ENCODE measurements at regions not wholly inside any gene's neighbourhood (a gene's known extent, or its start where the extent isn't known, plus 50 kb on each side); places are given as distances from the start of the nearest gene placed in this dataset.
"Not testable (repeated sequence)": the region's sequence is repeated elsewhere in the genome, so short reads cannot be mapped to it uniquely, and the experiment has no call there.

DNA sequence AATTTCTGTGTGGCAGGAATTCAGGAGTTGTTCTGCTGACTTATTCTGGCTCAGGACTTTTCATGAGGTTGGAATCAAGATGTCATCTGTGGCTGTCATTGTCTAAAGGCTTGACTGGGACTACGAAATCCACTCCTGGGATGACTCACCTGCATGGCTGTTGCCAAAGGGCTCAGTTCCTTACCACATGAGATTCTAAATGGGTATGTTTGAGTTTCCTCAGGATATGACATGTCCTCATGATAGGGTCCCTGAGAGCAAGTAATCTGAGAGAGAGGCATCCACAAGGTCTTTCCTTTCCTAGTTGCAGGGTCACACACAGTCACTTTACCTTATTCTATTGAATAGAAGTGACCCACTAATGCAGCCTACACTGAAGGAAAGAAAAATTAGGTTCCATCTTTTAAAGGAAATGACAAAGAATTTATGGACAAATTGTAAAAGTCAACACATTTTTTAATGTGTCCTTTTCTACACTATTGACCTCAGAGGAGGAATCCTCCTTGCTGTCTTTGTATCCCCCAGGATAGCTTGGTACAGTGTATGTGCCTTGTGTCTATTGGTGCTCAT is 1025.0 kb upstream of the GJE1 start:
- no peak overlapping the region for H3K9ac ChIP-seq (ENCODE audit: low read depth, low read length)
- no peaks in the 10 kb centered on the region for H3K36me3 ChIP-seq (ENCODE audit: control insufficient read depth, insufficient read depth, low read length)
- H3K27me3 ChIP-seq (ENCODE audit: control insufficient read depth, insufficient read depth, low read length), result no peaks in the 10 kb centered on the region
- no peaks in the 10 kb centered on the region for H3K9me3 ChIP-seq (ENCODE audit: control insufficient read depth, insufficient read depth, low read length)
- no peak overlapping the region for H3K4me3 ChIP-seq (ENCODE audit: low read depth, low read length)
- peaks cover 18% of the 10 kb centered on the region for H3K4me1 ChIP-seq (ENCODE audit: control insufficient read depth, insufficient read depth, low read length)

DNA sequence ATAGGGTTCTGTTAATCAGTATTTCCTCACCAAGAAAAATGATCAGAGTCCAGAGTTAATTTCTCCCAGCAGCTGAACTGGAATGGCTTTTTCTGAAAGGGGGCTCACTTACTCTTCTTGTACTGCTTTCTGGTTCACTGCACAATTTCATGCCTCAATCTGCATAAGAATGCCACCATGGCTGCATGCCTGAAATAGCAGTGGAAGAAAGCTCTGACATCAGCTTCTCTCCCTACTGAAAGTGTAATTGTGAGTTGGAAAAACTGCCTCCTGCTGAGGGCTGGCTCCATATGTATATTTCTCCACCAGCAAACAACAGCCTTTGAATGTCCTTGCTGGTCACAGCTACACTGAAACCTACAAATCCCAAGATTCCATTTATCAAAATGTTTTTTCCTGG is 1027.2 kb upstream of the GJE1 start:
- Histone ChIP-seq H3K9me3 (ENCODE audit: control insufficient read depth, insufficient read depth, low read length) (no peaks in the 10 kb centered on the region), H3K27me3 (ENCODE audit: control insufficient read depth, insufficient read depth, low read length) (no peaks in the 10 kb centered on the region), H3K4me3 (ENCODE audit: low read depth, low read length) (no peak overlapping the region), H3K4me1 (ENCODE audit: control insufficient read depth, insufficient read depth, low read length) (peaks cover 15% of the 10 kb centered on the region), H3K36me3 (ENCODE audit: control insufficient read depth, insufficient read depth, low read length) (no peaks in the 10 kb centered on the region), H3K9ac (ENCODE audit: low read depth, low read length) (no peak overlapping the region)

DNA sequence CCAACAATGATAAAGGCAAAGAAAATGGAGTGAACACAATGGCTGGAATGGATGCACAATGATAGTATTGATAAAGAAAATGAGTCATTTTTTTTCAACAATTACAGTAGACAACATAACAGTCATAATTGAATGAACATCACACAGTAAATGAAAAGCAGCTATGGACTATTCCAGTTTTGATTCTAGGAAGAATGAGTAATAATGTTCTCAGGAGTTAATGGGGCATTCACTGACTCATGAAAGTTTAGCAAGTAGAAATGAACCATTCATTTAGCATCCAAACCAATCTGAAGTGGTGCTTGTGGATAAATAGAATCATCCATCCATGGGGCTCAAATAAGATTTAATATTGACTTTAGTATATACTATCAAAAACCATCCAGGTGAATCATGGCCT is 1029.5 kb upstream of the GJE1 start:
- Histone ChIP-seq H3K9me3 (ENCODE audit: control insufficient read depth, insufficient read depth, low read length) (no peaks in the 10 kb centered on the region), H3K4me3 (ENCODE audit: low read depth, low read length) (no peak overlapping the region), H3K27me3 (ENCODE audit: control insufficient read depth, insufficient read depth, low read length) (no peaks in the 10 kb centered on the region), H3K36me3 (ENCODE audit: control insufficient read depth, insufficient read depth, low read length) (no peaks in the 10 kb centered on the region), H3K9ac (ENCODE audit: low read depth, low read length) (no peak overlapping the region), H3K4me1 (ENCODE audit: control insufficient read depth, insufficient read depth, low read length) (peaks cover 15% of the 10 kb centered on the region)

DNA sequence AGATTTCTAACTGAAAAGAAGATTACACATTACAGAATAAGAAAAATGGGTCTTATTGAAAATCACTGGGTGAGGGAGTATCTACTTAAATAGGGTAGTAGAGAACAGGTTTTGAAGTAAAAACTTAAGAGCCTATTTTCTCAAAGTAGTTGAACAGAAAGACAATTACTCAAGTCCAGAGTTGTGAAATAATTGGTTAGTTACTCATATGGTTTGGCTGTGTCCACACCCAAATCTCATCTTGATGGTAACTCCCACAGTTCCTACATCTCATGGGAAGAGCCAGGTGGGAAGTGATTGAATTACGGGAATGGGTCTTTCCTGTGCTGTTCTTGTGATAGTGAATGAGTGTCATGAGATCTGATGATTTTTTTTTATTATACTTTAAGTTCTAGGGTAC is 1035.3 kb upstream of the GJE1 start:
- Histone ChIP-seq H3K9ac (ENCODE audit: low read depth, low read length) (no peak overlapping the region), H3K4me3 (ENCODE audit: low read depth, low read length) (no peak overlapping the region), H3K4me1 (ENCODE audit: control insufficient read depth, insufficient read depth, low read length) (no peaks in the 10 kb centered on the region), H3K36me3 (ENCODE audit: control insufficient read depth, insufficient read depth, low read length) (no peaks in the 10 kb centered on the region), H3K27me3 (ENCODE audit: control insufficient read depth, insufficient read depth, low read length) (no peaks in the 10 kb centered on the region), H3K9me3 (ENCODE audit: control insufficient read depth, insufficient read depth, low read length) (no peaks in the 10 kb centered on the region)

DNA sequence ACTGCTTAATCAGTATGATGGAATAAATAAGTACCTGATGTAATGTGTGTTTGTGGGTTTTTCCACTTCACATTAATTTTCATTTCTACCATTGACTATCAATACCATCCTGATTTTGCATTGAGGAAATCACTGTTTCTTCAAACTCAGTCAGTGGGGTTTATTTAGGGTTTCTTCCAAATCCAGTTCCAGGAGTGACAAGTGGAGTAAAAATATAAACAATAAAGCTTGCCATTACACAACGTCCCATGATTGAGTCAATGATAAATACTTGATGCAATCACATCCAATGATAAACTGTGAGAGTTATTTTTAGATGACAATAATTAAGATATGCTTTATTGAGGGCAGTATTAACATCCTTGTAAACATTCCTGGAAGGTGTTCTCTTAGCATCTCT is 1037.4 kb upstream of the GJE1 start:
- H3K9ac ChIP-seq (ENCODE audit: low read depth, low read length), result no peak overlapping the region
- H3K4me1 ChIP-seq (ENCODE audit: control insufficient read depth, insufficient read depth, low read length), result no peaks in the 10 kb centered on the region
- H3K9me3 ChIP-seq (ENCODE audit: control insufficient read depth, insufficient read depth, low read length), result no peaks in the 10 kb centered on the region
- H3K27me3 ChIP-seq (ENCODE audit: control insufficient read depth, insufficient read depth, low read length), result no peaks in the 10 kb centered on the region
- no peaks in the 10 kb centered on the region for H3K36me3 ChIP-seq (ENCODE audit: control insufficient read depth, insufficient read depth, low read length)
- no peak overlapping the region for H3K4me3 ChIP-seq (ENCODE audit: low read depth, low read length)

DNA sequence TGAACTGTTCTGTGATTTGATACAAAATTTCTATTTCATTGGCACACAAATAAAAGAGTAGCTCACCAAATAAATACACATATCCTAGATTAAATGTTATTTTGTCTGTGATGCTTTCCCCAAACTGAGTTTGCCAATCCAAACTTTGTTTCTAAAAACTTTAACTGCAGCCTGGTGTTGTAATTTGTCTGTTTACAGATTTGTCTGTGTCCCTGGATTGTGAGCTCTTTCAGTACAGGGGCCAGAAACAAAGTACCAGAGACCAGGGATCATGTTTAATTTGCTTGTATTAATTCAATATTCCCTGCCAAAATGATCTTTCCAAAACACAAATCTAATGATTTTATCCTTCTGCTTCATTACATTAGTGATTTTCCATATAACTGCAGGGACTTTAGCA is 1044.6 kb upstream of the GJE1 start:
- H3K9me3 ChIP-seq (ENCODE audit: control insufficient read depth, insufficient read depth, low read length), result no peaks in the 10 kb centered on the region
- H3K27me3 ChIP-seq (ENCODE audit: control insufficient read depth, insufficient read depth, low read length), result no peaks in the 10 kb centered on the region
- H3K4me1 ChIP-seq (ENCODE audit: control insufficient read depth, insufficient read depth, low read length), result no peaks in the 10 kb centered on the region
- H3K9ac ChIP-seq (ENCODE audit: low read depth, low read length), result no peak overlapping the region
- H3K36me3 ChIP-seq (ENCODE audit: control insufficient read depth, insufficient read depth, low read length), result no peaks in the 10 kb centered on the region
- H3K4me3 ChIP-seq (ENCODE audit: low read depth, low read length), result no peak overlapping the region

DNA sequence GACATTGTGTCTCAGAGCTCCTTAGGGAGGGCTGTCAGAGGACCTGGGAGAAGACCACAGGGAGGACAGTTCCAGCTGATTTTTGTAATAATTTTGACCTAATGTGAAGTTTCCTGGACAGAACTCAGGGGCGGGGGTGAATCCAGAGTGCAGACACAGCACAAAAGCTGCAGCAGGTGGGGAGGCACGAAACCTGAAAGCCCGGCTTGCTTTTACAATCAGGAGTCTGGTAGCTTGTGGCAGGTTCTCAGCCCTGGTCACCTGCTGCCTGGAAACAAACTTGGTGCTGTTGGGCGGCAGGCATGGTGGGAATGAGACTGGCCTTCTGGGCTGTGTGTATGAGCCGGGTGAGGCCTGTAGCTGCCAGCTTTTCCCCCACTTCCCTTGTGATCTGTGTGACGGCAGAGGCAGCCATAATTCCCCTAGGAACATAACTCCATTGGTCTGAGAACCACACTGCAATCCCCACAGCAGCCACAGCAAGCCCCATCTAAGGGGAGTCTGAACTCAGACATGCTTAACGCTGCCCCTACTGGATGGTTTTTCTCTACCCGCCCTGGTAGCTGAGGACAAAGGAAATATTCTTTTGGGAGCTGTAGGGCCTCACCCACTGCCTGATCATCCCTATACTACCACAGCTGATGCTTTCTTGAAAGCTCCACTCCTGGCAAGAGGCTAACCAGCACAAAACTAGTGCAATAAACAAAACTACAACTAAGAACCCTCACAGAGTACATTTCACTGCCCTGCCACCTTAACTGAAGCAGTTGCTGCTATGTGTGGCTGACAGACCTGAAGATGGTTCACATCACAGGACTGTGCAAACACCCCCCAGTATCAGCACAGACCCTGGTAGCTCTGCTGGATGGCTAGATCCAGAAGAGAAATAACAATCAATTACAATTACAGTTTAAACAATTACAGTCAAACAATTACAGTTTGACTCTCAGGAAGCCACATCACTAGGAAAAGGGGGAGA is 1055.1 kb upstream of the GJE1 start:
- no peaks in the 10 kb centered on the region for H3K4me1 ChIP-seq (ENCODE audit: control insufficient read depth, insufficient read depth, low read length)
- H3K36me3 ChIP-seq (ENCODE audit: control insufficient read depth, insufficient read depth, low read length), result no peaks in the 10 kb centered on the region
- no peaks in the 10 kb centered on the region for H3K27me3 ChIP-seq (ENCODE audit: control insufficient read depth, insufficient read depth, low read length)
- no peak overlapping the region for H3K9ac ChIP-seq (ENCODE audit: low read depth, low read length)
- no peak overlapping the region for H3K4me3 ChIP-seq (ENCODE audit: low read depth, low read length)
- no peaks in the 10 kb centered on the region for H3K9me3 ChIP-seq (ENCODE audit: control insufficient read depth, insufficient read depth, low read length)

DNA sequence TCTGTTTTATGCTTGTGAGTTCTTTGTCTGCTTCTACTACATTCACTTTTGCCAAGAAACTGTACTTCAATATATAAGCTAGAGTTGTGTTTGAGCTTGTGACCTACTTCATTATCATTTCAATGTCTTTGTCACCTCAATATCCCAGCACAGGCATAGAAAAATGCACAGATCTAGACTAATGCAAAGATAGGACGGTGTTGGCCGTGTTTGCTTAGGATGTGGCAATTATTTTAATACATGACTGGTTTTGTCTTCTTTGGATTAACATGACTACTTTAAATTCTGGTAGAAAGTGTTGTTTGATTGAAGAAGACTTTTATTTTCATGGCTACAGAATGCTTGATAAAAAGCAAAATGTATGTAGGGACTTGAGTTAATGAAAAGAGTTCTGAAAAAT is 1075.0 kb upstream of the GJE1 start:
- H3K27me3 ChIP-seq (ENCODE audit: control insufficient read depth, insufficient read depth, low read length), result no peaks in the 10 kb centered on the region
- H3K4me3 ChIP-seq (ENCODE audit: low read depth, low read length), result no peak overlapping the region
- no peaks in the 10 kb centered on the region for H3K4me1 ChIP-seq (ENCODE audit: control insufficient read depth, insufficient read depth, low read length)
- no peaks in the 10 kb centered on the region for H3K9me3 ChIP-seq (ENCODE audit: control insufficient read depth, insufficient read depth, low read length)
- H3K36me3 ChIP-seq (ENCODE audit: control insufficient read depth, insufficient read depth, low read length), result no peaks in the 10 kb centered on the region
- no peak overlapping the region for H3K9ac ChIP-seq (ENCODE audit: low read depth, low read length)

DNA sequence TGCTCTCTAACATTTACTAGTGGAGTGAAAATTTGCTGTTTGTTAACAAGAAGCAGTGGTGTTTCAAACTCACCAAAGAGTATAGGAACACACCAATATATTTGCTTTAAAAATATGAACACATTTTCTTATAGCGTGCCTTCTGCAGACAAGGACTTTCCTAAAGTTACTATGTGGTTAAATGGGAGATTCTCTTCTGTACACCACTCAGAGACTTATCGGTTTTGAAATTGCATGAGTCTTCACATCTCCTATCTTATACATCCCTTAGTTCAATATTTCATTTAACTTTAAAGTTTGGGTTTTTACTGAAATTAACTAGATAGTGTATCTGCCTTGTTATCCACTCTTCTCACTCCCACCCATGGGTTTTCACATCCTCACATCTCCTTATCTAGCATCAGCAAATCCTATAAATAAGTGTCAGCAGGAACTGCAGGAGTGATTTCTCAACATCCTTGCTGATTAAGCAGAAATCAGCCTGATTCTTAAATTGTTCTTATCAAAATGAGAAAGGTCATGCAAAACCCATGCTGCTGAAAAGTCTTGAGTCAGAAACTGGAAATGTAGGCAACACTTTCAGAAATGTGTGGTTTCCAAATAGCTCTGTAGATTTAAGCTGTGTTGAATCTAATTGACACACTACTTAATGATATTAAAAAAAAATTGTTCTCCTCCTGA is 1075.6 kb upstream of the GJE1 start:
- no peak overlapping the region for H3K4me3 ChIP-seq (ENCODE audit: low read depth, low read length)
- H3K9me3 ChIP-seq (ENCODE audit: control insufficient read depth, insufficient read depth, low read length), result no peaks in the 10 kb centered on the region
- H3K9ac ChIP-seq (ENCODE audit: low read depth, low read length), result no peak overlapping the region
- H3K27me3 ChIP-seq (ENCODE audit: control insufficient read depth, insufficient read depth, low read length), result no peaks in the 10 kb centered on the region
- H3K4me1 ChIP-seq (ENCODE audit: control insufficient read depth, insufficient read depth, low read length), result no peaks in the 10 kb centered on the region
- no peaks in the 10 kb centered on the region for H3K36me3 ChIP-seq (ENCODE audit: control insufficient read depth, insufficient read depth, low read length)

DNA sequence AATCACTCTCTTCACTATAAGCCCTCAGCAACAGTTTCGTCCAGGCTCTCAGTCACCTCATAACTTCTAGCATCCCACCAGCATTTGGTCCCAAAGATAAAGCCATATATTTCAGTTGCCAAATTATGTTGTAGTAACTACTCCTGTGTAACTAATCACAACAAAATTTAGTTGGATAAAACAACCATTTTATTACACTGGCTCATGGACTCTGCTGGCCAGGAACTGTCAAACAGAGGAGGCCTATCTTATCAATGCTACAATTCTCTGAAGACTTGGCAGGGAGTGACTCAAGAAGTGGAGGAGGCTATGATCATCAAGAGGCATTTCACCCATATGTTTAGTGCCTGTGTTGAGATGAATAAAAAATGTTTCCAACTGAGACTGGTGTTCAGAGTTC is 1082.3 kb upstream of the GJE1 start:
- no peak overlapping the region for H3K9ac ChIP-seq (ENCODE audit: low read depth, low read length)
- no peaks in the 10 kb centered on the region for H3K27me3 ChIP-seq (ENCODE audit: control insufficient read depth, insufficient read depth, low read length)
- no peaks in the 10 kb centered on the region for H3K4me1 ChIP-seq (ENCODE audit: control insufficient read depth, insufficient read depth, low read length)
- no peak overlapping the region for H3K4me3 ChIP-seq (ENCODE audit: low read depth, low read length)
- no peaks in the 10 kb centered on the region for H3K9me3 ChIP-seq (ENCODE audit: control insufficient read depth, insufficient read depth, low read length)
- no peaks in the 10 kb centered on the region for H3K36me3 ChIP-seq (ENCODE audit: control insufficient read depth, insufficient read depth, low read length)

DNA sequence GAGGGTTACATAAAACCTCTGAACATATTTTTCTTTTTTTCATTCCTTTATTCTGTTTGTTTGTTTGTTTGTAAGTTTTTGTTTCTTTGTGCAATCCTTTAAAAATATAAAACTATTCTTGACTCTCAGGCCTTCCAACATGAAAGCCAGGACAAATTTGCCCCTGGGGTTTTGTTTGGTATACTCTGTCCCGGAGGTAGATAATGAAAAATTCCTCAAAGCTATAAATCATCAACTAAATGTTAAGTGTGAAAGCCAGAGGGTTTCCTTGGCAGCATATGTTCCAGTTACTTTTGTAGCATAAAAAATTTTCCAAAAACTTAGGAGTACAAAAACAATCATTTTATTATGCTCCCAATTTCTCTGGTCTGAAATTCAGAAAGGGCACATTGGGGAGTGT is 1084.3 kb upstream of the GJE1 start:
- no peak overlapping the region for H3K4me3 ChIP-seq (ENCODE audit: low read depth, low read length)
- no peaks in the 10 kb centered on the region for H3K9me3 ChIP-seq (ENCODE audit: control insufficient read depth, insufficient read depth, low read length)
- H3K36me3 ChIP-seq (ENCODE audit: control insufficient read depth, insufficient read depth, low read length), result no peaks in the 10 kb centered on the region
- H3K9ac ChIP-seq (ENCODE audit: low read depth, low read length), result no peak overlapping the region
- no peaks in the 10 kb centered on the region for H3K4me1 ChIP-seq (ENCODE audit: control insufficient read depth, insufficient read depth, low read length)
- H3K27me3 ChIP-seq (ENCODE audit: control insufficient read depth, insufficient read depth, low read length), result no peaks in the 10 kb centered on the region

DNA sequence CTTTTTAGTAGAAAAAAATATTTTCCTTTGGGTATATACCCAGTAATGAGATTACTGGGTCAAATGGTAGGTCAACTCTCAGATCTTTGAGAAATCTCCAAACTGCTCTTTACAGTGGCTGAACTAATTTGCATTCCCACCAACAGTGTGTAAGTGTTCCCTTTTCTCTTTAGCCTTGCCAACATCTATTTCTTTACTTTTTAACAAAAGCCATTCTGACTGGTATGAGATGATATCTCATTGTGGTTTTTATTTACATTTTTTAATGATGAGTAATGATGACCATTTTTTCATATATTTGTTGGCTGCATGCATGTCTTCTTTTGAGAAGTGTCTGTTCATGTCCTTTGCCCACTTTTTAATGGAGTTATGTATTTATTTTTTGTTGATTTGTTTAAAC is 1086.2 kb upstream of the GJE1 start:
- not testable (repeated sequence) for H3K4me1 ChIP-seq (ENCODE audit: control insufficient read depth, insufficient read depth, low read length); H3K36me3 ChIP-seq (ENCODE audit: control insufficient read depth, insufficient read depth, low read length); H3K9me3 ChIP-seq (ENCODE audit: control insufficient read depth, insufficient read depth, low read length); H3K4me3 ChIP-seq (ENCODE audit: low read depth, low read length); H3K9ac ChIP-seq (ENCODE audit: low read depth, low read length); H3K27me3 ChIP-seq (ENCODE audit: control insufficient read depth, insufficient read depth, low read length)
